HPDE6-E6E7 (cell line): ENCODE measurements at regions not wholly inside any gene's neighbourhood (a gene's known extent, or its start where the extent isn't known, plus 50 kb on each side); places are given as distances from the start of the nearest gene placed in this dataset.

Experiments used
- DNase-seq: peaks from one replicate; pipeline ENCODE4 v3.0.0; 2011; ENCODE audit warnings: missing footprints; ENCODE audit errors: extremely low spot score

GRCh38 chr17:71251951-71252350 lies 868.9 kb upstream of the SOX9 start:
- no peak for DNase-seq

GRCh38 chr17:71252436-71252835 lies 868.4 kb upstream of the SOX9 start:
- DNase-seq: no peak

GRCh38 chr17:71257096-71257495 lies 863.7 kb upstream of the SOX9 start:
- DNase-seq: no peak

- DNase-seq: no peak
Measured at GRCh38 chr17:71260366-71260940, 860.4 kb upstream of the SOX9 start.

GRCh38 chr17:71262586-71262985 lies 858.2 kb upstream of the SOX9 start:
- no peak for DNase-seq

- no peak for DNase-seq
Measured at GRCh38 chr17:71267668-71268067, 853.2 kb upstream of the SOX9 start.

- no peak for DNase-seq
Measured at GRCh38 chr17:71269201-71269600, 851.6 kb upstream of the SOX9 start.

GRCh38 chr17:71273441-71273840 lies 847.4 kb upstream of the SOX9 start:
- DNase-seq: no peak

- no peak for DNase-seq
Measured at GRCh38 chr17:71276079-71276478, 844.7 kb upstream of the SOX9 start.

GRCh38 chr17:71283486-71283885 lies 837.3 kb upstream of the SOX9 start:
- DNase-seq: no peak

- DNase-seq: no peak
Measured at GRCh38 chr17:71284032-71284755, 836.6 kb upstream of the SOX9 start.

- no peak for DNase-seq
Measured at GRCh38 chr17:71286625-71287024, 834.2 kb upstream of the SOX9 start.

- DNase-seq: no peak
Measured at GRCh38 chr17:71287071-71287823, 833.6 kb upstream of the SOX9 start.

GRCh38 chr17:71292006-71292405 lies 828.8 kb upstream of the SOX9 start:
- DNase-seq: no peak

GRCh38 chr17:71296005-71296404 lies 824.8 kb upstream of the SOX9 start:
- DNase-seq: no peak

- no peak for DNase-seq
Measured at GRCh38 chr17:71301063-71301462, 819.8 kb upstream of the SOX9 start.

GRCh38 chr17:71302721-71303549 lies 817.9 kb upstream of the SOX9 start:
- no peak for DNase-seq

GRCh38 chr17:71304498-71305158 lies 816.2 kb upstream of the SOX9 start:
- no peak for DNase-seq

- DNase-seq: no peak
Measured at GRCh38 chr17:71313866-71314265, 807.0 kb upstream of the SOX9 start.

- no peak for DNase-seq
Measured at GRCh38 chr17:71315568-71315967, 805.3 kb upstream of the SOX9 start.

- DNase-seq: no peak
Measured at GRCh38 chr17:71316176-71316897, 804.5 kb upstream of the SOX9 start.
